H9 (cell line): ENCODE measurements at regions not wholly inside any gene's neighbourhood (a gene's known extent, or its start where the extent isn't known, plus 50 kb on each side); places are given as distances from the start of the nearest gene placed in this dataset.

ENCODE experiments used
- DNase-seq: peaks from one replicate; pipeline ENCODE4 v3.0.0-alpha.2; 2017
- H2AFZ ChIP-seq: one replicate; pipeline ENCODE4 v1.6.1; 2013; ENCODE audit warnings: mild to moderate bottlenecking, low read length, control low read depth, moderate library complexity
- H2AK5ac ChIP-seq: 2 replicates; pipeline ENCODE4 v1.6.1; 2013; ENCODE audit warnings: low read length, control low read depth, mixed read lengths; ENCODE audit not compliant: insufficient read length
- H2BK120ac ChIP-seq: one replicate; pipeline ENCODE4 v1.6.1; 2013; ENCODE audit warnings: low read depth, mild to moderate bottlenecking, low read length, control low read depth, inconsistent platforms; ENCODE audit not compliant: poor library complexity, severe bottlenecking
- H2BK12ac ChIP-seq: 2 replicates; pipeline ENCODE4 v1.6.1; 2013; ENCODE audit warnings: low read length, control low read depth, mixed read lengths, low read depth; ENCODE audit not compliant: insufficient read length
- H2BK15ac ChIP-seq: 2 replicates; pipeline ENCODE4 v1.6.1; 2013; ENCODE audit warnings: low read depth, low read length, control low read depth
- H2BK20ac ChIP-seq: one replicate; pipeline ENCODE4 v1.6.1; 2013; ENCODE audit warnings: low read depth, mild to moderate bottlenecking, low read length, control low read depth, inconsistent platforms; ENCODE audit not compliant: poor library complexity, severe bottlenecking
- H2BK5ac ChIP-seq: 2 replicates; pipeline ENCODE4 v1.6.1; 2013; ENCODE audit warnings: low read length, control low read depth, mixed read lengths; ENCODE audit not compliant: insufficient read length
- H3K14ac ChIP-seq: 2 replicates; pipeline ENCODE4 v1.6.1; 2013; ENCODE audit warnings: low read length, control low read depth; ENCODE audit not compliant: insufficient read depth
- H3K18ac ChIP-seq: 2 replicates; pipeline ENCODE4 v1.6.1; 2013; ENCODE audit warnings: low read depth, mild to moderate bottlenecking, mixed read lengths, low read length, control low read depth; ENCODE audit not compliant: insufficient read length
- H3K23ac ChIP-seq: 2 replicates; pipeline ENCODE4 v1.6.1; 2013; ENCODE audit warnings: low read length, control low read depth, mixed read lengths, low read depth; ENCODE audit not compliant: insufficient read length
- H3K23me2 ChIP-seq: 2 replicates; pipeline ENCODE4 v1.6.1; 2013; ENCODE audit warnings: low read depth, mild to moderate bottlenecking, mixed read lengths, low read length, control low read depth; ENCODE audit not compliant: insufficient read length, poor library complexity, severe bottlenecking
- H3K27ac ChIP-seq: 2 replicates; pipeline ENCODE4 v1.5.1; 2013; ENCODE audit warnings: low read length, control low read depth, mixed read lengths, low read depth; ENCODE audit not compliant: insufficient read length
- H3K27me3 ChIP-seq: 2 replicates; pipeline ENCODE4 v1.6.1; 2013; ENCODE audit warnings: low read length, control low read depth, inconsistent platforms; ENCODE audit not compliant: insufficient read depth
- H3K4ac ChIP-seq: 2 replicates; pipeline ENCODE4 v1.6.1; 2013; ENCODE audit warnings: low read depth, mild to moderate bottlenecking, control low read depth, inconsistent platforms, low read length, moderate library complexity
- H3K4me1 ChIP-seq: 2 replicates; pipeline ENCODE4 v1.6.1; 2013; ENCODE audit warnings: low read length, control low read depth, inconsistent platforms; ENCODE audit not compliant: insufficient read depth
- H3K4me2 ChIP-seq: 2 replicates; pipeline ENCODE4 v1.6.1; 2013; ENCODE audit warnings: low read length, control low read depth, mixed read lengths; ENCODE audit not compliant: insufficient read length, insufficient read depth
- H3K56ac ChIP-seq: 2 replicates; pipeline ENCODE4 v1.6.1; 2013; ENCODE audit warnings: low read depth, mild to moderate bottlenecking, mixed read lengths, low read length, control low read depth; ENCODE audit not compliant: insufficient read length
- H3K79me1 ChIP-seq: 2 replicates; pipeline ENCODE4 v1.6.1; 2013; ENCODE audit warnings: low read depth, mild to moderate bottlenecking, moderate library complexity, low read length, control low read depth, inconsistent platforms; ENCODE audit not compliant: insufficient read depth, poor library complexity, severe bottlenecking
- H3K79me2 ChIP-seq: 2 replicates; pipeline ENCODE4 v1.6.1; 2013; ENCODE audit warnings: low read length, control low read depth, inconsistent platforms; ENCODE audit not compliant: insufficient read depth
- H3K9ac ChIP-seq: 2 replicates; pipeline ENCODE4 v1.6.1; 2013; ENCODE audit warnings: low read length, control low read depth, mixed read lengths; ENCODE audit not compliant: insufficient read length; ENCODE audit errors: extremely low read depth
- H3K9me3 ChIP-seq: one replicate; pipeline ENCODE4 v1.6.1; 2013; ENCODE audit warnings: low read depth, low read length, inconsistent platforms; ENCODE audit not compliant: control insufficient read depth
- H3T11ph ChIP-seq: one replicate; pipeline ENCODE4 v1.6.1; 2013; ENCODE audit warnings: mild to moderate bottlenecking, low read length, control low read depth, inconsistent platforms
- H4K20me1 ChIP-seq: one replicate; pipeline ENCODE4 v1.6.1; 2013; ENCODE audit not compliant: control insufficient read depth, insufficient read length, insufficient read depth
- H4K5ac ChIP-seq: 2 replicates; pipeline ENCODE4 v1.6.1; 2013; ENCODE audit warnings: low read depth, mild to moderate bottlenecking, mixed read lengths, low read length, control low read depth; ENCODE audit not compliant: insufficient read length
- H4K8ac ChIP-seq: replicated peaks from 2 replicates; pipeline ENCODE4 v1.6.1; 2013; ENCODE audit warnings: low read length, control low read depth, mixed read lengths, low read depth; ENCODE audit not compliant: insufficient read length
- H4K91ac ChIP-seq: 2 replicates; pipeline ENCODE4 v1.6.1; 2013; ENCODE audit warnings: low read depth, mild to moderate bottlenecking, moderate library complexity, mixed read lengths, low read length, control low read depth; ENCODE audit not compliant: insufficient read length
- H3K27ac Mint-ChIP-seq, 3 experiments: 2 replicates in 2 of 3; 3 replicates in 1 of 3; pipeline ENCODE4 v1.8.0; 2020 to 2021; ENCODE audit warnings: mixed read lengths in 3 of 3, mild to moderate bottlenecking in 1 of 3, moderate library complexity in 1 of 3
- H3K27me3 Mint-ChIP-seq: 2 replicates; pipeline ENCODE4 v1.8.0; 2021; ENCODE audit warnings: low read depth, mild to moderate bottlenecking, moderate library complexity, mixed read lengths
- H3K36me3 Mint-ChIP-seq, 3 experiments: 2 replicates in 2 of 3; 3 replicates in 1 of 3; pipeline ENCODE4 v1.8.0; 2020 to 2021; ENCODE audit warnings: low read depth in 3 of 3, mixed read lengths in 3 of 3; ENCODE audit not compliant: insufficient read depth in 1 of 3
- H3K4me1 Mint-ChIP-seq, 2 experiments: 2 replicates each; pipeline ENCODE4 v1.8.0; 2020; ENCODE audit warnings: mixed read lengths in 2 of 2
- H3K4me3 Mint-ChIP-seq, 2 experiments: 2 replicates in 1 of 2; 3 replicates in 1 of 2; pipeline ENCODE4 v1.8.0; 2020 to 2021; ENCODE audit warnings: mild to moderate bottlenecking in 2 of 2, mixed read lengths in 2 of 2, moderate library complexity in 1 of 2
- H3K9me3 Mint-ChIP-seq, 2 experiments: 2 replicates in 1 of 2; 3 replicates in 1 of 2; pipeline ENCODE4 v1.8.0; 2020; ENCODE audit warnings: mild to moderate bottlenecking in 2 of 2, mixed read lengths in 2 of 2, moderate library complexity in 1 of 2
- CTCF ChIP-seq: fragments of 200-600 bp; sonication (generic); conservative IDR thresholded peaks from 3 replicates; pipeline ENCODE4 v1.8.0; 2021; ENCODE audit warnings: antibody characterized with exemption, mild to moderate bottlenecking
- WGBS: extraction: QIAGEN DNeasy Blood & Tissue Kit; methylation state at CpG from one replicate; pipeline ENCODE4 v1.1.7; 2013; ENCODE audit warnings: missing lambda C conversion rate, low lambda C conversion rate, mixed read lengths; ENCODE audit not compliant: insufficient read length; ENCODE audit errors: extremely low coverage; 5-methylcytosine and 5-hydroxymethylcytosine counted together

- Histone ChIP-seq H3T11ph (no peak overlapping the region), H3K4ac (no peak overlapping the region), H3K79me1 (no peaks in the 10 kb centered on the region), H4K20me1 (no peaks in the 10 kb centered on the region), H3K4me1 (peaks cover 2% of the 10 kb centered on the region; the same call in 1 of the 2 replicates), H4K91ac (no peak overlapping the region), H2BK12ac (no peak overlapping the region), H2BK5ac (no peak overlapping the region), H2AK5ac (no peak overlapping the region), H3K9me3 (no peaks in the 10 kb centered on the region), H3K18ac (no peak overlapping the region), H3K27me3 (no peaks in the 10 kb centered on the region; the same call in 1 of the 2 replicates), H4K8ac (no peak overlapping the region), H2BK120ac (no peak overlapping the region), H3K23me2 (peaks cover 19% of the 10 kb centered on the region), H3K79me2 (no peaks in the 10 kb centered on the region), H3K9ac (no peak overlapping the region), H2AFZ (no peak overlapping the region), H4K5ac (no peak overlapping the region), H3K4me2 (no peak overlapping the region), H2BK20ac (no peak overlapping the region), H2BK15ac (no peak overlapping the region), H3K14ac (no peak overlapping the region), H3K23ac (no peak overlapping the region), H3K56ac (no peak overlapping the region), H3K27ac (no peak overlapping the region)
- Mint-ChIP-seq H3K27me3 (peaks cover 21% of the 10 kb centered on the region), H3K9me3 (no peaks in the 10 kb centered on the region; a peak in 3 of 5 replicates), H3K27ac (no peak overlapping the region; a peak in 1 of 7 replicates), H3K4me1 (peaks cover 22 to 29% of the 10 kb centered on the region in 2 experiments), H3K36me3 (no peaks in the 10 kb centered on the region), H3K4me3 (peak overlapping the region in 1 of 2 experiments; percentile 36; a peak in 1 of 5 replicates)
- no CpG with 5 or more reads among the region's 5 CpGs for WGBS
- DNase-seq, result no peak
- no peak for TF ChIP-seq CTCF
Measured at GRCh38 chr11:10932976-10933375, 75.1 kb upstream of the ZBED5 start.
